ENCODE measurements at regions not wholly inside any gene's neighbourhood (a gene's known extent, or its start where the extent isn't known, plus 50 kb on each side); places are given as distances from the start of the nearest gene placed in this dataset.

DNA sequence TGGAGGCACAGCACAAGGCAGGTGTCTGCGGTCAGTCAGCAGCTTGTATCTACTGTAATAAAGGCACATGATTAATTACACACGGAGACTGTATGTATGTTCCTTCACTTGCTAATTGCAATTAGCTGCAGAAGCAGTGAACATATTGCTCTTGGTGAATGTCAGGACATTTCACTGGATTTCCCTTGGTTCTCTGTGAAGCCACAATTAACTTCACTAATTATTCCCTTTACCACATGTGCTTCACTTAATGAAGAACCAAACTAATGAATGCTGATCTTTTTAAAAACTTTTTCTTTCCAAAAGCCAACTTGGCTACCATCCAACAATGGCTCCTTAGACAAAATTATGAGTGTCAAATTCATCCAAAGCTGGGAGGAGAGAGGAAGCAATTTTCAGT is 290.7 kb downstream of the ADRA2A start:
- no peak overlapping the region for H3K4me2 ChIP-seq
- ATAC-seq (no peak), DNase-seq (ENCODE audit: low spot score) (no peak)
- Mint-ChIP-seq H3K36me3 (ENCODE audit: low read depth) (no peaks in the 10 kb centered on the region), H3K27me3 (ENCODE audit: insufficient read depth, low read depth, poor library complexity) (peaks cover 8% of the 10 kb centered on the region), H3K27ac (no peak overlapping the region), H3K4me3 (no peak overlapping the region), H3K4me1 (peaks cover 21% of the 10 kb centered on the region), H3K9me3 (no peaks in the 10 kb centered on the region; the same call in 2 of the 3 replicates)
- H3K4me1 ChIP-seq (ENCODE audit: insufficient read depth), result peaks cover 17% of the 10 kb centered on the region
- no peak overlapping the region for H2AFZ ChIP-seq
- no peak overlapping the region for H3K4me3 ChIP-seq
- H4K20me1 ChIP-seq (replicated peaks; ENCODE audit: insufficient read depth), result no peaks in the 10 kb centered on the region
- no peak overlapping the region for H3K27ac ChIP-seq (ENCODE audit: low read depth)
- no peaks in the 10 kb centered on the region for H3K79me2 ChIP-seq (replicated peaks; ENCODE audit: insufficient read depth)
- no peaks in the 10 kb centered on the region for H3F3A ChIP-seq (replicated peaks; ENCODE audit: low read depth)
- no peaks in the 10 kb centered on the region for H3K27me3 ChIP-seq (ENCODE audit: insufficient read depth)
- H3K9me2 ChIP-seq (ENCODE audit: insufficient read depth), result no peaks in the 10 kb centered on the region; the same call in 1 of the 2 replicates
- no peak for TF ChIP-seq NANOG (IDR thresholded peaks at IDR 0.05; ENCODE audit: borderline replicate concordance)
- TF ChIP-seq ETS1 (IDR thresholded peaks at IDR 0.05), result no peak
- no peak for TF ChIP-seq ZNF331 (CRISPR knock-in tag; IDR thresholded peaks at IDR 0.05; ENCODE audit: low read depth)
- TF ChIP-seq, protein P1, sequence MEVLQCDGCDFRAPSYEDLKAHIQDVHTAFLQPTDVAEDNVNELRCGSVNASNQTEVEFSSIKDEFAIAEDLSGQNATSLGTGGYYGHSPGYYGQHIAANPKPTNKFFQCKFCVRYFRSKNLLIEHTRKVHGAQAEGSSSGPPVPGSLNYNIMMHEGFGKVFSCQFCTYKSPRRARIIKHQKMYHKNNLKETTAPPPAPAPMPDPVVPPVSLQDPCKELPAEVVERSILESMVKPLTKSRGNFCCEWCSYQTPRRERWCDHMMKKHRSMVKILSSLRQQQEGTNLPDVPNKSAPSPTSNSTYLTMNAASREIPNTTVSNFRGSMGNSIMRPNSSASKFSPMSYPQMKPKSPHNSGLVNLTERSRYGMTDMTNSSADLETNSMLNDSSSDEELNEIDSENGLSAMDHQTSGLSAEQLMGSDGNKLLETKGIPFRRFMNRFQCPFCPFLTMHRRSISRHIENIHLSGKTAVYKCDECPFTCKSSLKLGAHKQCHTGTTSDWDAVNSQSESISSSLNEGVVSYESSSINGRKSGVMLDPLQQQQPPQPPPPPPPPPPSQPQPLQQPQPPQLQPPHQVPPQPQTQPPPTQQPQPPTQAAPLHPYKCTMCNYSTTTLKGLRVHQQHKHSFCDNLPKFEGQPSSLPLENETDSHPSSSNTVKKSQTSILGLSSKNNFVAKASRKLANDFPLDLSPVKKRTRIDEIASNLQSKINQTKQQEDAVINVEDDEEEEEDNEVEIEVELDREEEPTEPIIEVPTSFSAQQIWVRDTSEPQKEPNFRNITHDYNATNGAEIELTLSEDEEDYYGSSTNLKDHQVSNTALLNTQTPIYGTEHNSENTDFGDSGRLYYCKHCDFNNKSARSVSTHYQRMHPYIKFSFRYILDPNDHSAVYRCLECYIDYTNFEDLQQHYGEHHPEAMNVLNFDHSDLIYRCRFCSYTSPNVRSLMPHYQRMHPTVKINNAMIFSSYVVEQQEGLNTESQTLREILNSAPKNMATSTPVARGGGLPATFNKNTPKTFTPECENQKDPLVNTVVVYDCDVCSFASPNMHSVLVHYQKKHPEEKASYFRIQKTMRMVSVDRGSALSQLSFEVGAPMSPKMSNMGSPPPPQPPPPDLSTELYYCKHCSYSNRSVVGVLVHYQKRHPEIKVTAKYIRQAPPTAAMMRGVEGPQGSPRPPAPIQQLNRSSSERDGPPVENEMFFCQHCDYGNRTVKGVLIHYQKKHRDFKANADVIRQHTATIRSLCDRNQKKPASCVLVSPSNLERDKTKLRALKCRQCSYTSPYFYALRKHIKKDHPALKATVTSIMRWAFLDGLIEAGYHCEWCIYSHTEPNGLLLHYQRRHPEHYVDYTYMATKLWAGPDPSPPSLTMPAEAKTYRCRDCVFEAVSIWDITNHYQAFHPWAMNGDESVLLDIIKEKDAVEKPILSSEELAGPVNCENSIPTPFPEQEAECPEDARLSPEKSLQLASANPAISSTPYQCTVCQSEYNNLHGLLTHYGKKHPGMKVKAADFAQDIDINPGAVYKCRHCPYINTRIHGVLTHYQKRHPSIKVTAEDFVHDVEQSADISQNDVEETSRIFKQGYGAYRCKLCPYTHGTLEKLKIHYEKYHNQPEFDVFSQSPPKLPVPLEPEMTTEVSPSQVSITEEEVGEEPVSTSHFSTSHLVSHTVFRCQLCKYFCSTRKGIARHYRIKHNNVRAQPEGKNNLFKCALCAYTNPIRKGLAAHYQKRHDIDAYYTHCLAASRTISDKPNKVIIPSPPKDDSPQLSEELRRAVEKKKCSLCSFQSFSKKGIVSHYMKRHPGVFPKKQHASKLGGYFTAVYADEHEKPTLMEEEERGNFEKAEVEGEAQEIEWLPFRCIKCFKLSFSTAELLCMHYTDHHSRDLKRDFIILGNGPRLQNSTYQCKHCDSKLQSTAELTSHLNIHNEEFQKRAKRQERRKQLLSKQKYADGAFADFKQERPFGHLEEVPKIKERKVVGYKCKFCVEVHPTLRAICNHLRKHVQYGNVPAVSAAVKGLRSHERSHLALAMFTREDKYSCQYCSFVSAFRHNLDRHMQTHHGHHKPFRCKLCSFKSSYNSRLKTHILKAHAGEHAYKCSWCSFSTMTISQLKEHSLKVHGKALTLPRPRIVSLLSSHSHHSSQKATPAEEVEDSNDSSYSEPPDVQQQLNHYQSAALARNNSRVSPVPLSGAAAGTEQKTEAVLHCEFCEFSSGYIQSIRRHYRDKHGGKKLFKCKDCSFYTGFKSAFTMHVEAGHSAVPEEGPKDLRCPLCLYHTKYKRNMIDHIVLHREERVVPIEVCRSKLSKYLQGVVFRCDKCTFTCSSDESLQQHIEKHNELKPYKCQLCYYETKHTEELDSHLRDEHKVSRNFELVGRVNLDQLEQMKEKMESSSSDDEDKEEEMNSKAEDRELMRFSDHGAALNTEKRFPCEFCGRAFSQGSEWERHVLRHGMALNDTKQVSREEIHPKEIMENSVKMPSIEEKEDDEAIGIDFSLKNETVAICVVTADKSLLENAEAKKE (CRISPR knock-in tag; IDR thresholded peaks at IDR 0.05), result no peak
- no peak for TF ChIP-seq EZH2phosphoT487 (IDR thresholded peaks at IDR 0.05; ENCODE audit: unreplicated experiment)
- TF ChIP-seq JUNB (IDR thresholded peaks at IDR 0.05; ENCODE audit: unreplicated experiment), result no peak
- no peak for TF ChIP-seq STAT1 (IDR thresholded peaks at IDR 0.05; ENCODE audit: unreplicated experiment)
- TF ChIP-seq CTCF (conservative IDR thresholded peaks at IDR 0.05; ENCODE audit: low read depth in 2 of 2), result no peak
- no peak for TF ChIP-seq POLR2AphosphoS5 (IDR thresholded peaks at IDR 0.05; ENCODE audit: low read depth)
- no peak for TF ChIP-seq CREB1 (CRISPR knock-in tag; IDR thresholded peaks at IDR 0.05; ENCODE audit: low read depth)
- no peak for TF ChIP-seq ZNF114 (CRISPR knock-in tag; IDR thresholded peaks at IDR 0.05)
- TF ChIP-seq, protein P2, sequence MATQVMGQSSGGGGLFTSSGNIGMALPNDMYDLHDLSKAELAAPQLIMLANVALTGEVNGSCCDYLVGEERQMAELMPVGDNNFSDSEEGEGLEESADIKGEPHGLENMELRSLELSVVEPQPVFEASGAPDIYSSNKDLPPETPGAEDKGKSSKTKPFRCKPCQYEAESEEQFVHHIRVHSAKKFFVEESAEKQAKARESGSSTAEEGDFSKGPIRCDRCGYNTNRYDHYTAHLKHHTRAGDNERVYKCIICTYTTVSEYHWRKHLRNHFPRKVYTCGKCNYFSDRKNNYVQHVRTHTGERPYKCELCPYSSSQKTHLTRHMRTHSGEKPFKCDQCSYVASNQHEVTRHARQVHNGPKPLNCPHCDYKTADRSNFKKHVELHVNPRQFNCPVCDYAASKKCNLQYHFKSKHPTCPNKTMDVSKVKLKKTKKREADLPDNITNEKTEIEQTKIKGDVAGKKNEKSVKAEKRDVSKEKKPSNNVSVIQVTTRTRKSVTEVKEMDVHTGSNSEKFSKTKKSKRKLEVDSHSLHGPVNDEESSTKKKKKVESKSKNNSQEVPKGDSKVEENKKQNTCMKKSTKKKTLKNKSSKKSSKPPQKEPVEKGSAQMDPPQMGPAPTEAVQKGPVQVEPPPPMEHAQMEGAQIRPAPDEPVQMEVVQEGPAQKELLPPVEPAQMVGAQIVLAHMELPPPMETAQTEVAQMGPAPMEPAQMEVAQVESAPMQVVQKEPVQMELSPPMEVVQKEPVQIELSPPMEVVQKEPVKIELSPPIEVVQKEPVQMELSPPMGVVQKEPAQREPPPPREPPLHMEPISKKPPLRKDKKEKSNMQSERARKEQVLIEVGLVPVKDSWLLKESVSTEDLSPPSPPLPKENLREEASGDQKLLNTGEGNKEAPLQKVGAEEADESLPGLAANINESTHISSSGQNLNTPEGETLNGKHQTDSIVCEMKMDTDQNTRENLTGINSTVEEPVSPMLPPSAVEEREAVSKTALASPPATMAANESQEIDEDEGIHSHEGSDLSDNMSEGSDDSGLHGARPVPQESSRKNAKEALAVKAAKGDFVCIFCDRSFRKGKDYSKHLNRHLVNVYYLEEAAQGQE (IDR thresholded peaks at IDR 0.05; ENCODE audit: unreplicated experiment), result no peak
- no peak for TF ChIP-seq EZH2 (IDR thresholded peaks at IDR 0.05; ENCODE audit: low read depth, unreplicated experiment)
- H3K36me3 ChIP-seq (ENCODE audit: insufficient read depth), result no peaks in the 10 kb centered on the region
